ENCODE measurements at regions not wholly inside any gene's neighbourhood (a gene's known extent, or its start where the extent isn't known, plus 50 kb on each side); places are given as distances from the start of the nearest gene placed in this dataset.

- DNase-seq (ENCODE audit: low read depth, low spot score), result no peak
- in situ Hi-C loops (cut with HindIII; ENCODE audit: low pct_unique_long_range_greater_than_20kb, low sequenced_read_pairs), result no loop called here
These were observed 54.2 kb upstream of the SPRY4 start for GRCh38 chr5:142378737-142379634.

GRCh38 chr5:142375944-142376411 is 51.2 kb upstream of the SPRY4 start:
- DNase-seq (ENCODE audit: low read depth, low spot score), result no peak
- in situ Hi-C loops (cut with HindIII; ENCODE audit: low pct_unique_long_range_greater_than_20kb, low sequenced_read_pairs), result no loop called here

Measured in SK-MEL-5 (cell line).